Ectodermal cell (in vitro differentiated cells): ENCODE measurements at regions not wholly inside any gene's neighbourhood (a gene's known extent, or its start where the extent isn't known, plus 50 kb on each side); places are given as distances from the start of the nearest gene placed in this dataset.

ENCODE experiments used
- H3K27ac ChIP-seq: 2 replicates; pipeline ENCODE4 v1.7.0; 2013; ENCODE audit warnings: mild to moderate bottlenecking, low read depth, low read length; ENCODE audit not compliant: insufficient read depth, poor library complexity, severe bottlenecking
- H3K27me3 ChIP-seq: 2 replicates; pipeline ENCODE4 v1.7.0; 2013; ENCODE audit warnings: mild to moderate bottlenecking, low read length; ENCODE audit not compliant: insufficient read depth, control insufficient read depth, poor library complexity, severe bottlenecking
- H3K36me3 ChIP-seq: one replicate; pipeline ENCODE4 v1.7.0; 2013; ENCODE audit warnings: low read length; ENCODE audit not compliant: control insufficient read depth, insufficient read depth
- H3K4me1 ChIP-seq: one replicate; pipeline ENCODE4 v1.7.0; 2013; ENCODE audit warnings: low read length; ENCODE audit not compliant: control insufficient read depth, insufficient read depth
- H3K4me3 ChIP-seq: 2 replicates; pipeline ENCODE4 v1.7.0; 2013; ENCODE audit warnings: low read depth, low read length, control low read depth; ENCODE audit not compliant: insufficient read depth
- H3K9me3 ChIP-seq: 2 replicates; pipeline ENCODE4 v1.7.0; 2013; ENCODE audit warnings: mild to moderate bottlenecking, low read length, moderate library complexity; ENCODE audit not compliant: control insufficient read depth
- WGBS, 2 experiments: methylation state at CpG; one replicate each; pipeline ENCODE4 v1.1.7; 2013; ENCODE audit warnings: missing lambda C conversion rate in 2 of 2; 5-methylcytosine and 5-hydroxymethylcytosine counted together

DNA sequence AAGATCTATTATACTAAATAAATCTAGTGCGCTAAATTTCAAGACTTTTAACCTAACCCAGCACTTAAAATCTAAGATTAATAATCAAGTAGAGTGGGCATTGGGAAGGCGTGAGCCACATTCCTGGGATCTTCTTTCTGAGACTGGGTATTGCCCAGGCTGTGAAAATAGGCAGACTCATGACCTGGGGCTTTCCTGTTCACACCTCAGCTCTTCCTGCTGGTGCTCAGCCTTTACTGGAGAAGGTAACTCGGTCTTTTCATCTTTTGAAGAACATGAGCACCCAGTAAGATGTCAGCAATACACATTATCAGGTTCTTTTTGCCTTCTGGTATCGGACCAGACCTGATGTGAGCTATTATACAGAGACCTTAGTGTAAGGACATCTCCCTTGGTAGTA lies 500.5 kb downstream of the PLCL1 start:
- no peaks in the 10 kb centered on the region for H3K27me3 ChIP-seq
- H3K36me3 ChIP-seq: no peaks in the 10 kb centered on the region
- H3K4me1 ChIP-seq: no peaks in the 10 kb centered on the region
- H3K27ac ChIP-seq: no peak overlapping the region
- 91 to 92% methylated on average over 3 to 4 of the region's 4 CpGs for WGBS, 2 experiments
- H3K9me3 ChIP-seq: no peaks in the 10 kb centered on the region
- no peak overlapping the region for H3K4me3 ChIP-seq

GRCh38 chr2:198297350-198297749 lies 493.0 kb downstream of the PLCL1 start:
- Histone ChIP-seq H3K27ac (no peak overlapping the region), H3K27me3 (no peaks in the 10 kb centered on the region), H3K9me3 (no peaks in the 10 kb centered on the region), H3K4me1 (no peaks in the 10 kb centered on the region), H3K4me3 (no peak overlapping the region), H3K36me3 (no peaks in the 10 kb centered on the region)
- WGBS, 2 experiments: 71 to 96% methylated on average over 1 to 2 of the region's 2 CpGs

- no peaks in the 10 kb centered on the region for H3K4me1 ChIP-seq
- H3K9me3 ChIP-seq: no peaks in the 10 kb centered on the region
- H3K27ac ChIP-seq: no peak overlapping the region
- H3K27me3 ChIP-seq: no peaks in the 10 kb centered on the region
- no peak overlapping the region for H3K4me3 ChIP-seq
- 1 to 2% methylated on average over 8 of the region's 8 CpGs for WGBS, 2 experiments
- no peaks in the 10 kb centered on the region for H3K36me3 ChIP-seq
Measured at GRCh38 chr2:198296665-198297308, 492.4 kb downstream of the PLCL1 start.

- WGBS, 2 experiments: 100% methylated on average over 1 of the region's 1 CpG; no CpG with 5 or more reads in 1 of the 2 experiments
Measured at GRCh38 chr2:198293281-198293680, 488.9 kb downstream of the PLCL1 start.

DNA sequence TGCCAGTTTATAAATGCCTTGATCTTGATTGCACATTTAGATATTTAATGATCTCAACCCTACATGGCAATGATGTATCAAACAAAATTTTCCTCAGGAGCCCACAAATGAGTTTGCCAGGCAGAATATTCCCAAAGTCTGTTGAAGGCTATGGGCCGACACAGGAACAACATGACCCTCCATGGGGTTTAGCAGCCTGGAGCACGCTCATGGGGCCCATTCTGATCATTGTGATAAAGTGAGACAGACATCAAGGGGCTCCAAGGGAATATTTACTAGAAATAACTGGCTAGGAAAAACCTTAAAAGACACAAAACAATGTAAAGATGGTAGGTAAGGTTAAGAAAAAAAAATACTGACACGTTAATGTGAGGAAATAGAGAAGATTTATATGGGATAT lies 485.4 kb downstream of the PLCL1 start:
- Histone ChIP-seq H3K27ac (no peak overlapping the region), H3K9me3 (no peaks in the 10 kb centered on the region), H3K4me1 (no peaks in the 10 kb centered on the region), H3K27me3 (no peaks in the 10 kb centered on the region), H3K4me3 (no peak overlapping the region), H3K36me3 (no peaks in the 10 kb centered on the region)
- 87 to 92% methylated on average over 2 to 3 of the region's 3 CpGs for WGBS, 2 experiments

More at GRCh38 chr2:198293281-198293680, 488.9 kb downstream of the PLCL1 start:
- Histone ChIP-seq H3K9me3 (no peaks in the 10 kb centered on the region), H3K27me3 (no peaks in the 10 kb centered on the region), H3K27ac (no peak overlapping the region), H3K4me1 (no peaks in the 10 kb centered on the region), H3K36me3 (no peaks in the 10 kb centered on the region), H3K4me3 (no peak overlapping the region)

- Histone ChIP-seq H3K4me3 (no peak overlapping the region), H3K27ac (no peak overlapping the region), H3K36me3 (no peaks in the 10 kb centered on the region), H3K4me1 (no peaks in the 10 kb centered on the region), H3K9me3 (no peaks in the 10 kb centered on the region), H3K27me3 (no peaks in the 10 kb centered on the region)
- 65 to 74% methylated on average over 2 of the region's 2 CpGs for WGBS, 2 experiments
Measured at GRCh38 chr2:198287706-198288105, 483.3 kb downstream of the PLCL1 start.

DNA sequence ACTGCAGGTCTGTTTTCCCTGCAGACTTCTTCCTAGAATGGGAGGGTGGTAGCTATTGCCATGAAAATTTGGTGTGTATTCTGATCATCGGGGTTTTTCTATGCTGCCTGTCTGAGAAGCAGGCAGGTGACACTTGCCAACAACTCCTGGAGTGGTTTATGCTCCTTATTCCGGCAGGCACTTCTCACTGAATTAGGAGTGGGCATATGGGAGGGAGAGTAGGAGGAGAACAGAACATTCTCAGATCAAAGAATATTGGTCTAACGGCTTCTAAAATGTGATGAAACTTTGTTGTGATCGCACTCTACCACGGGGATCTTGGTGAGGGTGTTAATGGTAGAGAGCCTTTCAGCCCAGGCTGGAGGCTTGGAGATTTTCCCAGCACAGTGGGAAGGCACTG lies 480.8 kb downstream of the PLCL1 start:
- Histone ChIP-seq H3K36me3 (no peaks in the 10 kb centered on the region), H3K4me3 (no peak overlapping the region), H3K27ac (no peak overlapping the region), H3K9me3 (no peaks in the 10 kb centered on the region), H3K27me3 (no peaks in the 10 kb centered on the region), H3K4me1 (no peaks in the 10 kb centered on the region)
- 91 to 95% methylated on average over 5 of the region's 5 CpGs for WGBS, 2 experiments

GRCh38 chr2:198283146-198283545 lies 478.8 kb downstream of the PLCL1 start:
- 90 to 94% methylated on average over 1 of the region's 2 CpGs for WGBS, 2 experiments

DNA sequence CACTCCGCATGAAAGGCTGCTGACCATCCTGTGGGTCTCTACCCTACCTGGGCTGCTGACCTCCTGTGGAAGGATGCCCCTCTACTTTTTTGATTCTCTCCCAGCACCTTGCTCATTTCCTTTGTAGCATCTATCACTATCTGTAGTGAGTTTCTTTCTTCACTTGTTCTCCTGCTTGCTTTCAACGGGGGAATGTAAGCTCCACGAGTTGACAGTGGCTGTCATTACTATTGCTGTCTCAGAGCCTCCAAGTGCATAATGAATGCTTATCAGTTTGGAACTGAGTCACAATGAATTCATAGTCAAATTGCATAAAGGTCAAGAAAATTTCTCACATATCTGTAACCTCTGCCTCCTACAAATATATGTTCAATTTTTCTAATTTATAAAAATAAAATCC lies 477.7 kb downstream of the PLCL1 start:
- WGBS, 2 experiments: 90 to 92% methylated on average over 3 of the region's 3 CpGs
- Histone ChIP-seq H3K27me3 (no peaks in the 10 kb centered on the region), H3K9me3 (no peaks in the 10 kb centered on the region), H3K27ac (no peak overlapping the region), H3K4me1 (no peaks in the 10 kb centered on the region), H3K4me3 (no peak overlapping the region), H3K36me3 (no peaks in the 10 kb centered on the region)

More at GRCh38 chr2:198283146-198283545, 478.8 kb downstream of the PLCL1 start:
- no peak overlapping the region for H3K27ac ChIP-seq
- H3K36me3 ChIP-seq: no peaks in the 10 kb centered on the region
- no peaks in the 10 kb centered on the region for H3K4me1 ChIP-seq
- no peaks in the 10 kb centered on the region for H3K27me3 ChIP-seq
- H3K9me3 ChIP-seq: no peaks in the 10 kb centered on the region
- no peak overlapping the region for H3K4me3 ChIP-seq

- Histone ChIP-seq H3K27me3 (no peaks in the 10 kb centered on the region), H3K4me3 (no peak overlapping the region), H3K36me3 (no peaks in the 10 kb centered on the region)
Measured at GRCh38 chr2:198280145-198280544, 475.8 kb downstream of the PLCL1 start.

DNA sequence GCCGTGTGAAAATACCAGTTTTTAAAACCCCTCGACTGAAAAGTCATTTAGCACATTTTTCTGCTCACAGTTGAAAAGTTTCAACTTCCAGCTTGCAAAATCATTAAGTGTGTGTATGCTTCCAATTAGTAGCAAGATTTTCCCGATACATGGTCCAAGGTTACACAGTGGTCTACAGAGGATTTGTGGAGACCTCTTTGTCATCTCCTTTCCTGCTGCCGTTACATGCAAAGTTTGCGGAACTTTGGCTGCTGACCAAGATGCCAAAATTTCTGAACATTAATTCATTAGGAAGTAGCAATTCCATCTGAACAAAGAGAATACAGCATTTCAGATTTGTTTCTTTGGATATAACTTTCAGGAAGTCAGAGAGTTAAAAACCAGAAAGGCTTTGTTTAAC lies 474.6 kb downstream of the PLCL1 start:
- 94% methylated on average over 5 of the region's 5 CpGs for WGBS, 2 experiments
- Histone ChIP-seq H3K36me3 (no peaks in the 10 kb centered on the region), H3K27me3 (no peaks in the 10 kb centered on the region), H3K4me3 (no peak overlapping the region), H3K27ac (no peak overlapping the region), H3K4me1 (no peaks in the 10 kb centered on the region), H3K9me3 (no peaks in the 10 kb centered on the region)

More at GRCh38 chr2:198280145-198280544, 475.8 kb downstream of the PLCL1 start:
- Histone ChIP-seq H3K27ac (no peak overlapping the region), H3K9me3 (no peaks in the 10 kb centered on the region), H3K4me1 (no peaks in the 10 kb centered on the region)
- WGBS, 2 experiments: 76 to 91% methylated on average over 1 of the region's 2 CpGs
